ENCODE measurements at regions not wholly inside any gene's neighbourhood (a gene's known extent, or its start where the extent isn't known, plus 50 kb on each side); places are given as distances from the start of the nearest gene placed in this dataset.

- Histone ChIP-seq H3K36me3 (ENCODE audit: control insufficient read depth in 3 of 3, insufficient read depth in 3 of 3, low read length in 3 of 3) (no peaks in the 10 kb centered on the region), H3K4me3 (ENCODE audit: low read length in 3 of 3) (no peak overlapping the region), H3K27ac (ENCODE audit: low read depth, low read length) (no peak overlapping the region), H3K9me3 (ENCODE audit: control insufficient read depth in 3 of 3, low read length in 3 of 3) (no peaks in the 10 kb centered on the region), H3K27me3 (ENCODE audit: control insufficient read depth in 3 of 3, insufficient read depth in 3 of 3, low read length in 3 of 3) (no peaks in the 10 kb centered on the region), H3K4me1 (ENCODE audit: control insufficient read depth in 3 of 3, insufficient read depth in 3 of 3, low read length in 3 of 3) (no peaks in the 10 kb centered on the region), H3K9ac (ENCODE audit: low read depth in 1 of 3, low read length in 3 of 3) (no peak overlapping the region)
Measured at GRCh38 chr6:92376691-92377090, 1042.7 kb downstream of the EPHA7 start.

- Histone ChIP-seq H3K36me3 (ENCODE audit: control insufficient read depth in 3 of 3, insufficient read depth in 3 of 3, low read length in 3 of 3) (no peaks in the 10 kb centered on the region), H3K9me3 (ENCODE audit: control insufficient read depth in 3 of 3, low read length in 3 of 3) (no peaks in the 10 kb centered on the region), H3K4me3 (ENCODE audit: low read length in 3 of 3) (no peak overlapping the region), H3K27ac (ENCODE audit: low read depth, low read length) (no peak overlapping the region), H3K27me3 (ENCODE audit: control insufficient read depth in 3 of 3, insufficient read depth in 3 of 3, low read length in 3 of 3) (no peaks in the 10 kb centered on the region), H3K4me1 (ENCODE audit: control insufficient read depth in 3 of 3, insufficient read depth in 3 of 3, low read length in 3 of 3) (no peaks in the 10 kb centered on the region), H3K9ac (ENCODE audit: low read depth in 1 of 3, low read length in 3 of 3) (no peak overlapping the region)
Measured at GRCh38 chr6:92371211-92372208, 1047.8 kb downstream of the EPHA7 start.

GRCh38 chr6:92369309-92369708 lies 1050.0 kb downstream of the EPHA7 start:
- H3K36me3 ChIP-seq (ENCODE audit: control insufficient read depth in 3 of 3, insufficient read depth in 3 of 3, low read length in 3 of 3) = no peaks in the 10 kb centered on the region
- H3K4me1 ChIP-seq (ENCODE audit: control insufficient read depth in 3 of 3, insufficient read depth in 3 of 3, low read length in 3 of 3) = peaks cover 0 to 2% (median 0%) of the 10 kb centered on the region in 3 donors
- no peaks in the 10 kb centered on the region for H3K27me3 ChIP-seq (ENCODE audit: control insufficient read depth in 3 of 3, insufficient read depth in 3 of 3, low read length in 3 of 3)
- no peak overlapping the region for H3K4me3 ChIP-seq (ENCODE audit: low read length in 3 of 3)
- no peak overlapping the region for H3K27ac ChIP-seq (ENCODE audit: low read depth, low read length)
- no peak overlapping the region for H3K9ac ChIP-seq (ENCODE audit: low read depth in 1 of 3, low read length in 3 of 3)
- no peaks in the 10 kb centered on the region for H3K9me3 ChIP-seq (ENCODE audit: control insufficient read depth in 3 of 3, low read length in 3 of 3)

DNA sequence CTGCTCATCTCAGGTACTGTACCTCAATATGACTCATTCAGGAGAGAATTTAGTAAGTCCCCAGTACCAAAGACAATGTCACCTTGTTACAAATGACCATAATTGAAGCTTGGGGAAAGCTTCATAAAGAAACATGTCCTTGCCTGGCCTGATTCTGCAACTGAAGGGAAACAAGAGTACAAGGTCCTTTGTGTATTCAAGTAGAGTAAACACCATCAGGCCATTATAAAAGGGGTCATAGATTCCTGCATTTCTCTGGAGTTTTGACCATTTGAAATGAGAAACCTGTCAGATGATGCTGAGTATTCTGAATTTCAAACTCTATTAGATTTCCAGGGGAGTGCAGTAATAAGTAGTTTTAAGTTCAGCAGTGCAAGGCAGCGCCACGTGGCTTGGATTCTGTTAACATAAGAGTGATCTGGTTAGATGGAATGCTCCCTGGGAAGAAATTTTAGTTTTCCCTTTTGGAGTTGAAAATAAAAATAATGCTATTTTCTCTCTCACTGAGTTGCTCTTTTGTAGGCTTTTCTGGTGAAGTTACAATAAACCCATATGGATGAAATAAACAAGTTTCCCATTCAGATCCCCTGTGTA lies 1054.3 kb downstream of the EPHA7 start:
- H3K9me3 ChIP-seq (ENCODE audit: control insufficient read depth in 3 of 3, low read length in 3 of 3) = no peaks in the 10 kb centered on the region
- no peak overlapping the region for H3K27ac ChIP-seq (ENCODE audit: low read depth, low read length)

DNA sequence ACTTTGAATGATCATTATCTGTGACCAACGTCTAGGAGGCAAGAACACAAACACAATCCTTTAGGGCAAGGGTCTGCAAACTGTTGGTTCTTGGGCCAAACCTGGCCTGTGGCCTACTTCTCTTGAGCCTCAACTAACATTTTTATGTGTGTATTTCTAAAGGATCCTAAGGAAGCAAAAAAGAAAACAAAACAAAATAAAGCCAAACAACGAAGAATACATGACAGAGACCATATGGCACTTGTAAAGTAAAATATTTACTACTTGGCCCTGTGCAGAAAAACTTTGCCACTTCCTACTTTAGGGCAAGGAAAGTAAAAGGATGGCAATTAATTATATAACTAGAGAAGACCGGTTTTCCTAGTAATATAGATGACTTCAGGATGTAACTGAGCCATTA lies 1056.2 kb downstream of the EPHA7 start:
- H3K27ac ChIP-seq (ENCODE audit: low read depth, low read length) = no peak overlapping the region
- H3K9me3 ChIP-seq (ENCODE audit: control insufficient read depth in 3 of 3, low read length in 3 of 3) = no peaks in the 10 kb centered on the region
- peaks cover 0 to 2% (median 0%) of the 10 kb centered on the region in 3 donors for H3K4me1 ChIP-seq (ENCODE audit: control insufficient read depth in 3 of 3, insufficient read depth in 3 of 3, low read length in 3 of 3)
- H3K4me3 ChIP-seq (ENCODE audit: low read length in 3 of 3) = no peak overlapping the region
- H3K27me3 ChIP-seq (ENCODE audit: control insufficient read depth in 3 of 3, insufficient read depth in 3 of 3, low read length in 3 of 3) = no peaks in the 10 kb centered on the region
- H3K36me3 ChIP-seq (ENCODE audit: control insufficient read depth in 3 of 3, insufficient read depth in 3 of 3, low read length in 3 of 3) = no peaks in the 10 kb centered on the region
- no peak overlapping the region for H3K9ac ChIP-seq (ENCODE audit: low read depth in 1 of 3, low read length in 3 of 3)

More for the DNA sequence above, 1054.3 kb downstream of the EPHA7 start:
- Histone ChIP-seq H3K27me3 (ENCODE audit: control insufficient read depth in 3 of 3, insufficient read depth in 3 of 3, low read length in 3 of 3) (no peaks in the 10 kb centered on the region), H3K4me3 (ENCODE audit: low read length in 3 of 3) (no peak overlapping the region), H3K9ac (ENCODE audit: low read depth in 1 of 3, low read length in 3 of 3) (no peak overlapping the region), H3K36me3 (ENCODE audit: control insufficient read depth in 3 of 3, insufficient read depth in 3 of 3, low read length in 3 of 3) (no peaks in the 10 kb centered on the region), H3K4me1 (ENCODE audit: control insufficient read depth in 3 of 3, insufficient read depth in 3 of 3, low read length in 3 of 3) (peaks cover 0 to 2% (median 0%) of the 10 kb centered on the region in 3 donors)

DNA sequence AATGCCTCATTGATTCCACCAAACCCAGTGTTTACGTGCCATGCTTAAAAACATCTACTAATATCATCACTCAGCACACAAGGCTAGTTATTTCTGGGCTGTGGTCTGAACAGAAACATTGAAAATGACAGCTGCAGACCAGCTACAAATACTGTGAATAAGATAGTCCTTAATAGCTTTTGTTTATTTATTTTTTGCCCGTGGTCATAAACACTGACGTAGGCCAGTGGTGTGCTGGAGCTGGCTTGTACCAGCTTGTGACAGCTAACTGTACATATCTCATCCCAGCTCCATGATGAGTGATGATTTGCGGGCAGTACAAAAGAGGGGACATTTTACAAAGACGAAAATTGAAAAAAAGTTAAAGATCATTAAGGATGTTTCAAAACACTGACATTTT lies 1057.0 kb downstream of the EPHA7 start:
- Histone ChIP-seq H3K36me3 (ENCODE audit: control insufficient read depth in 3 of 3, insufficient read depth in 3 of 3, low read length in 3 of 3) (no peaks in the 10 kb centered on the region), H3K9me3 (ENCODE audit: control insufficient read depth in 3 of 3, low read length in 3 of 3) (no peaks in the 10 kb centered on the region), H3K27ac (ENCODE audit: low read depth, low read length) (no peak overlapping the region), H3K9ac (ENCODE audit: low read depth in 1 of 3, low read length in 3 of 3) (no peak overlapping the region), H3K4me1 (ENCODE audit: control insufficient read depth in 3 of 3, insufficient read depth in 3 of 3, low read length in 3 of 3) (peaks cover 0 to 2% (median 0%) of the 10 kb centered on the region in 3 donors), H3K27me3 (ENCODE audit: control insufficient read depth in 3 of 3, insufficient read depth in 3 of 3, low read length in 3 of 3) (no peaks in the 10 kb centered on the region), H3K4me3 (ENCODE audit: low read length in 3 of 3) (no peak overlapping the region)

DNA sequence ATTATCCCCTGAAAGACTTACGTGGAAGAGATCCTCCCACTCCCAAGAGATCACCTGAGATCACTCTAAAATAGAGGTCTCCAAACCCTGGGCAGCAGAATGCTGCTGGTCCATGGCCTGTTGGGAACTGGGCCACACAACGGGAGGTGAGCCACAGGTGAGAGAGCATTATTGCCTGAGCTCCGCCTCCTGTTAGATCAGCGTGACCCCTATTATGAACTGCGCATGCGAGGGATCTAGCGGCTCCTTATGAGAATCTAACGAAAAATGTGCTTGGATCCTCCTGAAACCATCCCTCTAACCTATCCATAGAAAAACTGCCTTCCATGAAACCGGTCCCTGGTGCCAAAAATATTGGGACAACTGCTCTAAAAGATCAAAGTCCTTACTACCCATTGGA lies 1057.4 kb downstream of the EPHA7 start:
- no peak overlapping the region for H3K9ac ChIP-seq (ENCODE audit: low read depth in 1 of 3, low read length in 3 of 3)

GRCh38 chr6:92354270-92354829 lies 1065.0 kb downstream of the EPHA7 start:
- Histone ChIP-seq H3K27ac (ENCODE audit: low read depth, low read length) (no peak overlapping the region), H3K36me3 (ENCODE audit: control insufficient read depth in 3 of 3, insufficient read depth in 3 of 3, low read length in 3 of 3) (no peaks in the 10 kb centered on the region), H3K4me1 (ENCODE audit: control insufficient read depth in 3 of 3, insufficient read depth in 3 of 3, low read length in 3 of 3) (no peaks in the 10 kb centered on the region), H3K4me3 (ENCODE audit: low read length in 3 of 3) (no peak overlapping the region), H3K9ac (ENCODE audit: low read depth in 1 of 3, low read length in 3 of 3) (no peak overlapping the region), H3K9me3 (ENCODE audit: control insufficient read depth in 3 of 3, low read length in 3 of 3) (no peaks in the 10 kb centered on the region), H3K27me3 (ENCODE audit: control insufficient read depth in 3 of 3, insufficient read depth in 3 of 3, low read length in 3 of 3) (no peaks in the 10 kb centered on the region)

More for the DNA sequence above, 1057.4 kb downstream of the EPHA7 start:
- Histone ChIP-seq H3K4me1 (ENCODE audit: control insufficient read depth in 3 of 3, insufficient read depth in 3 of 3, low read length in 3 of 3) (peaks cover 0 to 2% (median 0%) of the 10 kb centered on the region in 3 donors), H3K36me3 (ENCODE audit: control insufficient read depth in 3 of 3, insufficient read depth in 3 of 3, low read length in 3 of 3) (no peaks in the 10 kb centered on the region), H3K9me3 (ENCODE audit: control insufficient read depth in 3 of 3, low read length in 3 of 3) (no peaks in the 10 kb centered on the region), H3K27ac (ENCODE audit: low read depth, low read length) (no peak overlapping the region), H3K4me3 (ENCODE audit: low read length in 3 of 3) (no peak overlapping the region), H3K27me3 (ENCODE audit: control insufficient read depth in 3 of 3, insufficient read depth in 3 of 3, low read length in 3 of 3) (no peaks in the 10 kb centered on the region)

- Histone ChIP-seq H3K36me3 (ENCODE audit: control insufficient read depth in 3 of 3, insufficient read depth in 3 of 3, low read length in 3 of 3) (no peaks in the 10 kb centered on the region), H3K9me3 (ENCODE audit: control insufficient read depth in 3 of 3, low read length in 3 of 3) (no peaks in the 10 kb centered on the region), H3K9ac (ENCODE audit: low read depth in 1 of 3, low read length in 3 of 3) (no peak overlapping the region), H3K4me3 (ENCODE audit: low read length in 3 of 3) (no peak overlapping the region), H3K27ac (ENCODE audit: low read depth, low read length) (no peak overlapping the region), H3K27me3 (ENCODE audit: control insufficient read depth in 3 of 3, insufficient read depth in 3 of 3, low read length in 3 of 3) (no peaks in the 10 kb centered on the region), H3K4me1 (ENCODE audit: control insufficient read depth in 3 of 3, insufficient read depth in 3 of 3, low read length in 3 of 3) (no peaks in the 10 kb centered on the region)
Measured at GRCh38 chr6:92352130-92352529, 1067.2 kb downstream of the EPHA7 start.

DNA sequence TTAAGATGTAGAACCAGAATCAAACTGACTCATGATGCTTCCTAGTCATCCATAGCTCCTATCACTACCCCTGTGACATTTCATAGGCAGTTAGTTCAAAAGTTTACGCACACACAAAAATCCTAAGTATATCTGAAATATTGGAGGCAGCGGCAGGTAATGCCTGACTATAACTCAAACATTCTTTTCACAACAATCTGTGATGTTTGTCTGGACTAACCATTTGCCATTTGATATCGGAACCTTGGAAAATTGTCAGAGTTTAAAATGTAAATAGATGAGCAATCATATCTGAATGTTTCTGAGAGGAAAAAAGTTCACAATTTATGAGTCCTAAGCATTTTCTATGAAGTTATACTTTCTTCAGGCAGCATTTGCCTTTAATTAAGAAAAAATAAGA lies 1078.2 kb downstream of the EPHA7 start:
- H3K36me3 ChIP-seq (ENCODE audit: control insufficient read depth in 3 of 3, insufficient read depth in 3 of 3, low read length in 3 of 3) = no peaks in the 10 kb centered on the region
- no peaks in the 10 kb centered on the region for H3K9me3 ChIP-seq (ENCODE audit: control insufficient read depth in 3 of 3, low read length in 3 of 3)
- H3K27ac ChIP-seq (ENCODE audit: low read depth, low read length) = no peak overlapping the region
- no peaks in the 10 kb centered on the region for H3K4me1 ChIP-seq (ENCODE audit: control insufficient read depth in 3 of 3, insufficient read depth in 3 of 3, low read length in 3 of 3)
- no peak overlapping the region for H3K4me3 ChIP-seq (ENCODE audit: low read length in 3 of 3)
- no peaks in the 10 kb centered on the region for H3K27me3 ChIP-seq (ENCODE audit: control insufficient read depth in 3 of 3, insufficient read depth in 3 of 3, low read length in 3 of 3)
- H3K9ac ChIP-seq (ENCODE audit: low read depth in 1 of 3, low read length in 3 of 3) = no peak overlapping the region

Data from skeletal muscle tissue (tissue), 3 donors.